Forelimb muscle (tissue), 1 donor: ENCODE measurements at regions not wholly inside any gene's neighbourhood (a gene's known extent, or its start where the extent isn't known, plus 50 kb on each side); places are given as distances from the start of the nearest gene placed in this dataset.
"Not testable (repeated sequence)": the region's sequence is repeated elsewhere in the genome, so short reads cannot be mapped to it uniquely, and the experiment has no call there.

ENCODE experiments used
- DNase-seq: peaks from one replicate; pipeline ENCODE4 v3.0.0-alpha.2; 2013; ENCODE audit warnings: low read depth

GRCh38 chr3:95271395-95271794, 1208.5 kb downstream of the NSUN3 start:
- no peak for DNase-seq

DNA sequence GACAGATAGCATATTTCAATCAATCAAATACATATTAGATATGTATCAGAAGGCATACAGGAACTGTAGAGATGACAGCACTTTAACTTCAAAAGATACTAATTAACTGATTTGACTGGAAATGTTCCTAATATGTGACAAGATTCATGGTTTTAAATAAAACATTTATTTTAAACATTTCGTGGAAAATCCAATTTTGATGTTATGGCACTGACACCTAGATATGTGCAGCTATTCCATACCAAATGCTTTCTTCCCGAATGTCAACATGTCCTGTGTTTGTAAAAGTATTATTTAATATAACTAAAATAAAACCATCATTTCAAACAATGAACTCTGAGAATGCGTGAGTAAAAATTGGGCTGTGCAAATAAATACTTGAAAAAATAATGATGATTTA, 1209.3 kb downstream of the NSUN3 start:
- DNase-seq: no peak

GRCh38 chr3:95272781-95273180, 1209.9 kb downstream of the NSUN3 start:
- DNase-seq: no peak

GRCh38 chr3:95277613-95278012, 1214.8 kb downstream of the NSUN3 start:
- DNase-seq: no peak

- no peak for DNase-seq
Observed at GRCh38 chr3:95280711-95281352, 1218.0 kb downstream of the NSUN3 start.

DNA sequence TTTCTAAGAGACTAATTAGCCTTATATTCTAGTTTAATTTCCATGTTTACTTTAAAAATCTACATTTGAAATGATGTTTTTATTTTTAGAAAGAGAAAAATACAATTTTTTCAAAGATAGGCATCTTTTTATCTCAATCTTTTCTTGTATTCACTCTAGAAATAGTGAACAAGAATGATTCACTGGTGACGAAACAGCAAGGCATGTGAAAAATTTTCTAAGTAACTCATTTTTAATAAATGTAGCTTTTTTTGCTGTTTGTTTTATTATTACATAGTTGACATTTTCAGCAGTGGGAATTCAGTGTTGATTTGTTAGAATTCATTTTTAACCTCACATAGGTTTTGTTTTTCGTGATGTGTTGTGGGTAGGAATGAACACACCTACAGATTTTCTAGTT, 1226.4 kb downstream of the NSUN3 start:
- no peak for DNase-seq

- no peak for DNase-seq
Observed at GRCh38 chr3:95297581-95297980, 1234.7 kb downstream of the NSUN3 start.

DNA sequence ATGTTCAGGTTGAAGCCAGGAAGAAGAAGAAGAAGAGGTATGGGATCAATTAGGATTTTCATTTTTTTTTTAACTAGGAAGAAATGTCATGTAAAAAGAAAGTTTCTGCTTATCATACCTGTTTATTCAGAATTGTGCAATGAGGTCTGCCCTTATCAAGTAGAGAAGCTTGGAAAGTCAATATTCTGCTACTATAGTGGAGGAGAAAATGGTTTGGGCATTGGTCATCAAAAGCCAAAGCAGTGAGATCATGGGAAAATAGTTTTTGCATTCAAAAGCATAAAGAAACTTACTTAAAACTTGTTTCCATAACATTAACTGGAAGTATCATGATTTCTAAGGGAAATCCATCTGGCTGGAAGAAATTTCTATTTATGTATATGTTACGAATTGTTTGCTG, 1239.2 kb downstream of the NSUN3 start:
- no peak for DNase-seq

DNA sequence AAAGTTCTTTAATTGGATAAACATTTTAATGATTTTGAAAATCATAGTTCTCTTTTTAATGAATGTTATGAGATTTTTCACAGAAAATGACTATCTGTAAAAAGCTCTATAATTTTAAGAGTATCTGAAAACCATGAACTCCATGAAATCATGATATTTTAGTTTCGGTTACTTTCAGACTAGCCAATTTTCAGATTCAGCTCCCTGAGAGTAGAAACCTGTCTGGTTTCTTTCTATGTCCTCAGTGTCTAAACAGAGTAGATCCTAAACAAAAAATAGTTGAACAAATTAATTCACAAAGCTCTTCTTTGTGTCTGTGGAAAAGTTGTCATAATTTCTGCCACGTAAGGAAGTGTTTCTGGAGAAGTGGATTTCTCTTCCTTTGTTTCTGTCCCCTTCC, 1247.7 kb downstream of the NSUN3 start:
- no peak for DNase-seq

- DNase-seq: no peak
Observed at GRCh38 chr3:95311272-95311671, 1248.4 kb downstream of the NSUN3 start.

GRCh38 chr3:95312650-95313049, 1249.8 kb downstream of the NSUN3 start:
- no peak for DNase-seq

- DNase-seq: no peak
Observed at GRCh38 chr3:95319921-95320494, 1257.1 kb downstream of the NSUN3 start.

- no peak for DNase-seq
Observed at GRCh38 chr3:95327478-95327877, 1264.6 kb downstream of the NSUN3 start.

DNA sequence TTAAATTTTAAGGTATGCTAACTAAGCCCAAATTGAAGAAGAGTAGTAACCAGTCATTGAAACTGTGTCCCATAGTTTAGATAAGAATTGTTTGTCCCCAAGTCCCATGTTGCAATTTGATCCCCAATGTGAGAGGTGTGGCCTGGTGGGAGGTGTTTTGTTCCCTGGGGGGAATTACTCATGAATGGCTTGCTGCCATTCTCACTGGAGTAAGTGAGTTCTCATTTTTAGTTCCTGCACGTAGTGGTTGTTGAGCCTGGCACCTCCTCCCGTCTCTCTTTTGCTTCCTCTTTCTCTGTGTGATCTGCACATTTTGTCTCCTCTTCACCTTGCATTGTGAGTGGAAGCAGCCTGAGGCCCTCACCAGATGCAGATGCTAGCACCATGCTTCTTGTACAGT, 1271.0 kb downstream of the NSUN3 start:
- DNase-seq: no peak

GRCh38 chr3:95334461-95334860, 1271.6 kb downstream of the NSUN3 start:
- DNase-seq: no peak

DNA sequence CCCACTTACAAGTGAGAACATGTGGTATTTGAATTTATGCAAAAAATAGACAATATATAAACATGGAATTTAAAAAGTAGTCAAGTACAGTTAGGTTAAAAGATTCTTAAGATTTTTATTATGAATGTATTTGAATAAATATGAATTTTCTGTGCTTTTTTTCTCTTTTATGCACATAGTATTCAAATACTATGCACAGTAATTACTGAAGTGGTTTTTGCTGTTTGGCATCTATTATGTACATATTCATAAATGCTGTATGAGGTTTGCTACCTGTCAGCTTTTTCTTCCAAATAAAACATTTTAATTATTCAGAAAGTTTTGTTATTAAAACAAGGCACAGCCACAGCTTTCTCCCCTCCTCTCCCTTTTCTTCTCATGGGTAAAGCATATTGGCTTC, 1272.7 kb downstream of the NSUN3 start:
- DNase-seq: no peak

GRCh38 chr3:95338446-95338845, 1275.6 kb downstream of the NSUN3 start:
- no peak for DNase-seq

DNA sequence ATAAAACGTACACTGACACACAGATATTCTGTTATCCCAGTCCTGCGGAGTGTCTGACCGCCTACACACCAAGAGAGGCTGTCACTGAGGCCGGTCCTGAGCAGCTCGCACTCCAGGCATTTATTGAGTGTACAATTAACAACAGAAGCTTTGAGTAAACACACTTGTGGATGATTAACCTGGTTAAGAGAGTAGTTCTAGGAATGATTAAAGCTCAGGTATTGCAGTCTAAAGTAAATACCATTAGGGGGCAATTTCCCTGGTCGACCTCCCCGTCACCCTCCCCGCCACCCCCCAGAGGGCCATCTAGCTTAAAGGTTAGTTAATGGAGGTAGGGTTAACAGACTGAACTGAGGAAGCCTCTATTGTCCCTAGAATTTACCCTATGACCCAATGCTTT, 1278.5 kb downstream of the NSUN3 start:
- no peak for DNase-seq

GRCh38 chr3:95343228-95343627, 1280.4 kb downstream of the NSUN3 start:
- DNase-seq: no peak

DNA sequence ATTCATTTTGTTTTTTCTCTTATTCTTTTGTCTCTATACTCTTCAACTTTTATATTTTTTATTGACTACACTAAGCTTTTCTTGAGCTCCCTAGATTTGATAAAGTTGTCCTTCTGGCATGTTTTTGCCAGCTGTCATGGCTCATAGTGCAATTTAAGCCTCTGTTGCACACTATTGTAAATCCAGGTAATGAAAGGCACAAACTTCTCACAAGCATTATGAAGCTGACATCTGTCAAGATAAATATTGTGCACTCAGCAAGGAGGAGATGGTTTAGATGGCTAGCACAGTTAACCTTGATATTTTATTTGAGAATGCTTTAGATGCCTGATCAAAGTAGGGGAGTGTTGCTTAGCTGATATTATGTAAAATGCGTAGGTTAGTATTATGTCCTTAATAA, 1280.9 kb downstream of the NSUN3 start:
- DNase-seq: no peak

DNA sequence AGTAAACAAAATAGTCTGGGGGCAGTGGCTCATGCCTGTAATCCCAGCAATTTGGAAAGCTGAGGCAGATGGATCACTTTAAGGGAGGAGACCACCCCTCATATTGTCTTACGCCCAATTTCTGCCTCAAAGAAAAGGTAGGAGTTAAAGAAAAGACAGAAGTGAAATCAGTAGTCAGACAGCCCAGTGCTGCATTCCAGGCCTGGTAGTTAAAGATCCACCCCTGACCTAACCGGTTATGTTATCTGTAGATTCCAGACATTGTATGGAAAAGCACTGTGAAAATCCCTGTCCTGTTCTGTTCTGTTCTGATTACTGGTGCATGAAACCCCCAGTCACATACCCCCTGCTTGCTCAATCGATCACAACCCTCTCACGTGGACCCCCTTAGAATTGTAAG, 1285.1 kb downstream of the NSUN3 start:
- not testable (repeated sequence) for DNase-seq

- no peak for DNase-seq
Observed at GRCh38 chr3:95348879-95349278, 1286.0 kb downstream of the NSUN3 start.

- no peak for DNase-seq
Observed at GRCh38 chr3:95350049-95350448, 1287.2 kb downstream of the NSUN3 start.

DNA sequence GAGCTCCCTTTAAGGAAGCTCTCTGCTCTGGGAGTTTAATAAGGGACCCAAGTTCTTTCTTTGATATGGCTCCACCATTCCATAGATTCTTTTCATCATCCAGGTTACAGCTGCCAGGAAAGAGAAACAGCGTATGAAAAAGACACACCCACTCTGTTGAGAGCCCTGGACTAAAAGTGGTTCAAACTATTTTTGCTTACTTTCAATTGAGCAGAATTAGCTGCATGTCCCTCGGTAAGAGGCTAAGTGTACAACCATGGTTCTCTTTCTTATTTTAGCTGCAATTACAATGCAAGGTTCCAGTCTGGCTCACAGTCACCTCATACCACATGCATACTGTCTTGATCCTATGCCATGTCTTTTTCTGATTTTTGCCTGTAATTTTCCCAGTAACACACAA, 1288.3 kb downstream of the NSUN3 start:
- DNase-seq: no peak
